Ishikawa (cell line): ENCODE measurements at regions not wholly inside any gene's neighbourhood (a gene's known extent, or its start where the extent isn't known, plus 50 kb on each side); places are given as distances from the start of the nearest gene placed in this dataset.

Experiments
- CEBPB ChIP-seq: IDR thresholded peaks from 2 replicates; pipeline ENCODE4 v1.6.1; 2012
- CREB1 ChIP-seq: IDR thresholded peaks from 2 replicates; pipeline ENCODE4 v1.6.1; 2012; ENCODE audit warnings: low read depth
- EGR1 ChIP-seq: IDR thresholded peaks from 2 replicates; pipeline ENCODE4 v1.6.1; 2012
- EP300 ChIP-seq: IDR thresholded peaks from 2 replicates; pipeline ENCODE4 v1.6.1; 2012; ENCODE audit warnings: borderline replicate concordance
- FOXM1 ChIP-seq: IDR thresholded peaks from 2 replicates; pipeline ENCODE4 v1.6.1; 2012; ENCODE audit warnings: low read depth, borderline replicate concordance
- NFIC ChIP-seq: IDR thresholded peaks from 2 replicates; pipeline ENCODE4 v1.6.1; 2012
- RAD21 ChIP-seq: IDR thresholded peaks from 2 replicates; pipeline ENCODE4 v1.6.1; 2012; ENCODE audit warnings: low read depth
- TAF1 ChIP-seq: IDR thresholded peaks from 2 replicates; pipeline ENCODE4 v1.6.1; 2012; ENCODE audit warnings: low read depth, mild to moderate bottlenecking
- TCF12 ChIP-seq: IDR thresholded peaks from 2 replicates; pipeline ENCODE4 v1.6.1; 2012; ENCODE audit warnings: low read depth
- TEAD4 ChIP-seq: IDR thresholded peaks from 2 replicates; pipeline ENCODE4 v1.6.1; 2012
- YY1 ChIP-seq: IDR thresholded peaks from 2 replicates; pipeline ENCODE4 v1.6.1; 2012; ENCODE audit warnings: low read depth
- ZBTB7A ChIP-seq: IDR thresholded peaks from 2 replicates; pipeline ENCODE4 v1.6.1; 2012; ENCODE audit warnings: low read depth
- TF ChIP-seq, protein P1 (sequence below): IDR thresholded peaks from 2 replicates; pipeline ENCODE4 v1.6.1; 2012
- TF ChIP-seq, protein P2 (sequence below): IDR thresholded peaks from 2 replicates; pipeline ENCODE4 v1.6.1; 2012
- TF ChIP-seq, protein P3 (sequence below): IDR thresholded peaks from 2 replicates; pipeline ENCODE4 v1.6.1; 2012; ENCODE audit warnings: low read depth, mild to moderate bottlenecking

DNA sequence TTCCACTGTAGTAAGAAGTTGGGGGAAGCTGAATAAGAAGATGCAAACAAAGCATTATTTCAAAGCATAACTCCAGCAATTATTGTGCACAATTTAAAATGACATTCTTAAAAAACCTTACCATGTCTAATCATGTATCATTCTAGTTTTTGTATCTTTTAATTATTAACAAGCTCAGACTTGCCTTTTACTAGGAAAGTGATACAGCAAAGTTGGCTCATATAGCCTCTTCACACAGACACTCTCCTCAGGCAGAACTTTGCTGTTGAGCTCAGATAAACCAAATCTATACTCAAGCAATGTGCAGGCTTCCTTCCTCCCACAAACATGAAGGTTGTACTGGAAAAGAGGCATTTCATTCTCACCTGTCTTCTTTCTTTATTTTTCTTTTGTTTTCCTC is 358.7 kb upstream of the EMCN start:
- TF ChIP-seq TCF12, result no peak
- no peak for TF ChIP-seq CEBPB
- no peak for TF ChIP-seq FOXM1
- no peak for TF ChIP-seq EP300
- TF ChIP-seq CREB1, result no peak
- TF ChIP-seq, protein P1, sequence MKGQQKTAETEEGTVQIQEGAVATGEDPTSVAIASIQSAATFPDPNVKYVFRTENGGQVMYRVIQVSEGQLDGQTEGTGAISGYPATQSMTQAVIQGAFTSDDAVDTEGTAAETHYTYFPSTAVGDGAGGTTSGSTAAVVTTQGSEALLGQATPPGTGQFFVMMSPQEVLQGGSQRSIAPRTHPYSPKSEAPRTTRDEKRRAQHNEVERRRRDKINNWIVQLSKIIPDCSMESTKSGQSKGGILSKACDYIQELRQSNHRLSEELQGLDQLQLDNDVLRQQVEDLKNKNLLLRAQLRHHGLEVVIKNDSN, result no peak
- TF ChIP-seq TEAD4, result no peak
- no peak for TF ChIP-seq NFIC
- no peak for TF ChIP-seq ZBTB7A

DNA sequence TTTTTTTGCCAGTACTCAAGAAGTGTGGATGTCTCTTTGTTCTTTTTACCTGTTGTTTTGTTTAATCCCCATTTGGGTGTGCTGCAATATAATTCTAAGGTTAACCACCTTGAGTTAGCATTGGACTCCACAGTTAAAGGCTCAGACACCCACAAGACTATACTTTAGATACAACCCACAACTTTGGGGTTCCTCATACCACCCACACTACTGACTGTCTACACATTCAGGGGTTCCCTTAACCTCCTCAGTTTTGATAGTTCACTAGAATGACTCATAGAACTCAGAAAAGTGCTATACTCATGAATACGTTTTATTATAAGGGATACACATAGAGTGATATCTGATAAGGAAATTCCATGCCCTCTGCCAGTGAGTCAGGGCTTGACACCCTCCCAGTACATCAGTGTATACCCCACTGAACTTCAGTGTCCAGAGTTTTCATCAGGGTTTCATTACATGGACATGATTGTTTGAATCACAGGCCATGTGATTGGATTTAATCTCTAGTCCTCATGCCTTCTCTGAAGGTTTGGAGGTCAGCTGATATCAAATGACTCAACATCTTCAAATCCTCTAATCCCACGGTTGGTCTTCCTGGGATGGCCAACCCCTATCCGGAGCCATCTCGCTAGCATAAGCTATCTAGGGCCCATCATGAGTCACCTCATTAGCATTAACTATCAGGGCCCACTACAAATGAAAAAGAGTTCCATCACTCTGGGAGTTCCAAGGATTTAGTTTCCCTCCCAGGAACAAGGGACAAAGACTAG is 357.7 kb upstream of the EMCN start:
- TF ChIP-seq TAF1 (no peak), FOXM1 (no peak), ZBTB7A (no peak), NFIC (no peak), TCF12 (no peak), CEBPB (no peak), EP300 (no peak), EGR1 (no peak), CREB1 (no peak), YY1 (no peak), RAD21 (no peak), TEAD4 (no peak)
- TF ChIP-seq, protein P2, sequence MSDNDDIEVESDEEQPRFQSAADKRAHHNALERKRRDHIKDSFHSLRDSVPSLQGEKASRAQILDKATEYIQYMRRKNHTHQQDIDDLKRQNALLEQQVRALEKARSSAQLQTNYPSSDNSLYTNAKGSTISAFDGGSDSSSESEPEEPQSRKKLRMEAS, result no peak
- TF ChIP-seq, protein P1, result no peak
- TF ChIP-seq, protein P3, sequence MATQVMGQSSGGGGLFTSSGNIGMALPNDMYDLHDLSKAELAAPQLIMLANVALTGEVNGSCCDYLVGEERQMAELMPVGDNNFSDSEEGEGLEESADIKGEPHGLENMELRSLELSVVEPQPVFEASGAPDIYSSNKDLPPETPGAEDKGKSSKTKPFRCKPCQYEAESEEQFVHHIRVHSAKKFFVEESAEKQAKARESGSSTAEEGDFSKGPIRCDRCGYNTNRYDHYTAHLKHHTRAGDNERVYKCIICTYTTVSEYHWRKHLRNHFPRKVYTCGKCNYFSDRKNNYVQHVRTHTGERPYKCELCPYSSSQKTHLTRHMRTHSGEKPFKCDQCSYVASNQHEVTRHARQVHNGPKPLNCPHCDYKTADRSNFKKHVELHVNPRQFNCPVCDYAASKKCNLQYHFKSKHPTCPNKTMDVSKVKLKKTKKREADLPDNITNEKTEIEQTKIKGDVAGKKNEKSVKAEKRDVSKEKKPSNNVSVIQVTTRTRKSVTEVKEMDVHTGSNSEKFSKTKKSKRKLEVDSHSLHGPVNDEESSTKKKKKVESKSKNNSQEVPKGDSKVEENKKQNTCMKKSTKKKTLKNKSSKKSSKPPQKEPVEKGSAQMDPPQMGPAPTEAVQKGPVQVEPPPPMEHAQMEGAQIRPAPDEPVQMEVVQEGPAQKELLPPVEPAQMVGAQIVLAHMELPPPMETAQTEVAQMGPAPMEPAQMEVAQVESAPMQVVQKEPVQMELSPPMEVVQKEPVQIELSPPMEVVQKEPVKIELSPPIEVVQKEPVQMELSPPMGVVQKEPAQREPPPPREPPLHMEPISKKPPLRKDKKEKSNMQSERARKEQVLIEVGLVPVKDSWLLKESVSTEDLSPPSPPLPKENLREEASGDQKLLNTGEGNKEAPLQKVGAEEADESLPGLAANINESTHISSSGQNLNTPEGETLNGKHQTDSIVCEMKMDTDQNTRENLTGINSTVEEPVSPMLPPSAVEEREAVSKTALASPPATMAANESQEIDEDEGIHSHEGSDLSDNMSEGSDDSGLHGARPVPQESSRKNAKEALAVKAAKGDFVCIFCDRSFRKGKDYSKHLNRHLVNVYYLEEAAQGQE, result no peak

DNA sequence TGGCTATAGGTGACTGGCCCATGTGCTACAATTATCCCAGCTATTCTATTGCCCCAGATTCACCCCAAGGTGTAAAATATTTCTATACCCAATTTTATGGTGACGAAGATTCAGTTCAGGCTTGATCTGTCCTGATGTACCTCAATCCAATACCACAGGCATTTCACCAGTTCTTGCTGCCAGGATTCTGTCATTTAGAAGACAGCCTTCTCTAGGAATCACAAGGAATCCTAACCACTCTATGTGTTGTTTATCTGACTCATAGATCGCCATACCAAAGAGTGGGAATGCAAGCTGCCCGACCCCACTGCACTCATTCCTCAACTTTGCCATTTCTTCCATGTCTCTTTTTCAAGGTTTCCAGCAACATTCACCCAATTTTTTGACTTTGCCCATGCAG is 355.0 kb upstream of the EMCN start:
- TF ChIP-seq TEAD4 (no peak), EP300 (no peak), TAF1 (no peak), FOXM1 (no peak), NFIC (no peak), YY1 (no peak), EGR1 (no peak)
- TF ChIP-seq, protein P1, result no peak
- TF ChIP-seq, protein P3, result no peak
- TF ChIP-seq, protein P2, result no peak

DNA sequence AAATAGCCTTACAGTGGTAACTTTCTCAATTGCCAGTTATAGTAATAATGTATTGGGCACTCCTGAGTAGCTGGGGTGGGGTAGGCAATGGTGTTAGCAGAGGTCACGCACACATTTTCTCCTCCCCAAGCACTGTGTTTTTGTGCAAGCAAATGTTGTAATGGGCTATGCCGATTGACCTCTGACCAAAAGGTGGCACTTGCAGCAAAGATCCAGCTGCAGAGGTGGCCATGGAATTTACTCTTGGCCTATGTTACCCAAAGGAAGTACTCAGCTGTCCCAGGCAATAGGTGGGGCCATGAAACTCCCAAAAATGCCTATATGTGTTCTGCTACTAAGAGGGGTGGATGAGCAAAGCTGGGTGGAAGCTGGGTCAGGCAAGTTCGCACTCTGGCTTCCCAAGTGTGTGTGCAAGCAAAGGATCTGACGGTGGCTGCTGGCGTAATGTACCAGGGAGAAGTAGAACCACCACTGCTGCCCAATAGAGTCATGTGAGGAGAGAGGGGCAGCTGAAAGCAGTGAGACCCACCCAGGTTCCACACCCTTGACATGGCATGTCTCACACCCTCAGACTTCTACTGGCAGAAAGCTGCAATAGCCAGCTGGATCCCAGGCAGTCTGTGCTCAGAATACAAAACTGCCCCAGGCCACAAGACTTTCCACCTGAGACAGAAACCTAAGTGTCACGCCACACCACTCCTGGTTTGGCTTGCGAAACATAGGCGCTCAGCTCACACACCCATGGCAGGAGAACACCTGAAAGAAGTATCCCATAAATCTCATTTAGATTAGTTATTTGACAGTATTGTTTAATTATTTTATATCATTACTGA is 353.3 kb upstream of the EMCN start:
- TF ChIP-seq, protein P2, result no peak
- peak; percentile 10; the same call in 1 of the 2 replicates for TF ChIP-seq CEBPB
- no peak for TF ChIP-seq RAD21
- TF ChIP-seq TCF12, result no peak

DNA sequence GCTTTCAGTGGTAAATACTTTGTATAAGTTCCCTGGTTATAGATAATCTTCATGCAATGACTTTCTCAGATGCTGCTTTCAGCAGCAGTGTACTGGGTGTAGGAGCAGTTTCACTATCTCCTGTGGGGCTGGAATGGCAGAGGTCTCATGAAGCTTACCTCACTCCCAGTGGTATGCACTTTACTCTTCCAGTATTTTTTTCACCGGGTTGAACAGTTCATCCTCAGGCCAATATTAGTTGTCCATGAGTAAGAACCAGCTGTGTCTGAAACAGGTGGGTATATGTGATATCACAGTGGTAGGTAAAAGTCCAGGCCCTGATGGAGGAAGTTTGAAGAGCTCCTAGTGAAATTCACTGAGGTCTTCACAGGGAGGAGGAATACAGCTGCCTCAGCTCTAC is 351.5 kb upstream of the EMCN start:
- TF ChIP-seq CREB1 (no peak), CEBPB (no peak)
- TF ChIP-seq, protein P3, result no peak
